22Rv1 (cell line): ENCODE measurements at regions not wholly inside any gene's neighbourhood (a gene's known extent, or its start where the extent isn't known, plus 50 kb on each side); places are given as distances from the start of the nearest gene placed in this dataset.

Experiments
- H3K27ac ChIP-seq: fragments of 450-650 bp; 2 replicates; pipeline ENCODE4 v1.5.1; 2017
- CTCF ChIP-seq: fragments of 450-650 bp; IDR thresholded peaks from 2 replicates; pipeline ENCODE4 v1.5.1; 2017; ENCODE audit warnings: mild to moderate bottlenecking
- ZFX ChIP-seq: fragments of 450-650 bp; IDR thresholded peaks from 2 replicates; pipeline ENCODE4 v1.6.1; 2017; ENCODE audit warnings: antibody characterized with exemption, borderline replicate concordance

DNA sequence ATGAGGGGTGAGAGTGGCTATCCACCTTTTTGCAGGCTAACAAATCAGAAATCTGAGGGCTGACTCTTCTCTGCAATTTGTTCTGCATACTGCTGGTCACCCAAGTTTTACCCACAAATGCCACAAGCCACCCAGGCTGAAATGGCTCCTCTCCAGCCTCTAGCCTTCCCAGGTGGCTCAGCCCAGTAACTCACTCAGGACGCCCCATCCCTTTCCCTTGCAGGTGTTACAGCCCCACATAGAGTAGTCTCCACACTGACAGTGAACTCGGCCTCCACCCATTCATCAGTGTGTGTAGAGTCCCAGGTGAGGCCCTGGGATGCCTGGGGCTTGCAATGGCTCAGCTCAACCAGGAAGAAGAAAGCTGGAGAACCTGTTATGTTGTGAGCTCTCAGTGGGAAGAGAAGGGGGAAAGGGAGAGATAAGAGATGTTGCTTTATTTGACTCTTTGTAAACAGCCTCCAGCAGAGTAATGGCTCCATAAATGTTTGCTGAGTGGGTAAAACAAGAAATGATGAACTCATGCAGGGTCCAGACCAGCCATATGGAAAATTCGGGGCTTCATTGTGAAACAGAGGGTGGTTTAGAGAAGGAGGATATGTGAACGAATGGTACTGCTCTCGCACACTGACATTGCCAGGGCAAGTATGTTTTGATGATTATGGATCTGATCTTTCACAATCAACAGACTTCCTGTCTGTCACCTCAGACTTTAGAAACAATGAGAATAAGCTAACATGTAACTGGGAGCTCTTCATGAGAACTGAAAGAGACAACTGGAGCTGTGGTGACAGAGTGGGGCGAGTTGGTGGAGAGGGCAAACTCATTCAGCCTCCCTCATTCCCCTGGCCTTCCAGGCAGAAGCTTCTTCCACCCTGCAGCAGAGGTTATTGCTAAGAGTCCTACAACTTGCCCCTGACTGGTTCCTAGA, 74.2 kb upstream of the RFC3 start:
- H3K27ac ChIP-seq = no peak overlapping the region
- TF ChIP-seq ZFX (no peak), CTCF (no peak)

DNA sequence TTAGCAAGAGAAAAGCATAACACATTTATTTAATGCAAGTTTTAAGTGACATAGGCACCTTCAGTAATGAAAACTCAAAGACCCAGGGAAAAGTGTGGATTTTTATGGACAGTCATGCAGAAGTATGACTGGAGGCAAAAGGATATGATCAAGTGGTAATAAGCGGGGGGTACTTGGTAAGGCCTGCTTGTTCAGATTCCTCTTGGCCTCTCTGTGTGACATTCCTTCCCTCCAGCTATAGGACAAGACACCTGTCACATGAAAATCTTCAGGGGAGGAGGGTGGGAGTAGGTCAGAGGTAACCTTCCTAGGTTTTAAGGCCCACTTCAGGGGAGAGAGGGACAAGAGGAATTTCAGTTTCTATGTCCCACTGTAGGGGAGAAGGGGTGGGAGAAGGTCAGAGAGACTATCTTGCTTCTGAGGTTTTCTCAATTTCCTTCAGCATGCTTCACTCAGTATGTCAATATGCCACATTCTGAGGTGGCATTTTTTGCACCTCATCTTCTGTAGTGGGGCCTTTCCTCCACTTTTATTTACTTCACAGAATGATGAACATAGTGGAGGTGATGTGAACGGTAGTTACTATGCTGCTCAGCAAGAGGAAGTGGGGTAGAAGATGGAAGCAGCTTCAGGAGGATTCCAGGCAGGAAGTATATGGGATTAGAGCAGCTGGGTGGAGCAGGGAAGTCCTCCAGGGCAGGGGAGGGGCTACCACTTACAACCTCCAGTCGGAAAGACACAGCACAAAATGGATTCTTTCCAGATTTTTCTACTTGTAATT, 73.2 kb upstream of the RFC3 start:
- H3K27ac ChIP-seq = peak overlapping the region; percentile 70
- TF ChIP-seq ZFX (no peak), CTCF (no peak)

DNA sequence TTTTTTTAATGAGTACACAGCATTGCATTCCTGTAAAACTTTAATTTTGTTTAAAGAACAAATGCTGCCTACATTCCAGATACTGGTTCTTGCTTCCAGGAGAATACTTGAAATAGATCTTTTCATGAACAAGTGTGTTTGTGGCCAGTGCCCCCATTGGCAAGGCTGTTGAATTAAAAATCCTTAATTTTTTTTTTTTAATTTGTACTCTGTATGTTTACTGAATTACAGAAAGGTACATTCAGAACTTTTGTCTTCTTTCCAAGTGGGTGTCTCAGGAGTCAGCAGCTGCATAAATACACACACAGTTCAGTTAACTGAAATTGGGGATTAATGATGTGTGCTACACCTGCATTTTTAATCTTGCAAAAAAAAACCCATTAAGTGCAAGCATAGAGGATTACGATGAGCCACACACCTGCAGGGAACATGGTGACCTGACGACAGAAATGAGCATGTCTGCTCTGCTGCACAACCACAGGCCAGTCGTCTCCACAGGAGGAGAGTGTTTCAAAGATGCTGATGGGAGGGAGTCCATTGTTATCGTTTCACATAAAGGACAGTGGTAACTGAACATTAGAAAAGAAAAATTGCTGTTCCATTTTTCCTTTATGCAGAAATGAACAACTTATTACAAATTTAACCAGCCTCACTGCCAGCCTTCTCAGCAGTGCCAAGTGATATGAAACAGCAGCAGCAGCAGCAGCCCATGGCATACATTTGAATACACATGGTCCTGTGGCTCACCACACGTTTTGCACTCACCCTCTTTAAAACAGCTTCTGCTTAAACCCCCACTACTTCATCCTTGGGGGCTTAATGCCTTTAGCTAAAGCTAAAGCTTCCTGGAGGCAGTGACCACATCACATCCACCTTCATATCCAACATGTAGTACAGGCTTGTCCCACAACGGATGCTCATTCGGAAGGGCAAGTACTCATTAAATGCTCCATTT, 72.3 kb upstream of the RFC3 start:
- peak overlapping the region; percentile 70 for H3K27ac ChIP-seq
- TF ChIP-seq CTCF = no peak
- no peak for TF ChIP-seq ZFX

GRCh38 chr13:33746867-33747266, 71.1 kb upstream of the RFC3 start:
- no peak for TF ChIP-seq ZFX
- TF ChIP-seq CTCF = no peak
- H3K27ac ChIP-seq = no peak overlapping the region

DNA sequence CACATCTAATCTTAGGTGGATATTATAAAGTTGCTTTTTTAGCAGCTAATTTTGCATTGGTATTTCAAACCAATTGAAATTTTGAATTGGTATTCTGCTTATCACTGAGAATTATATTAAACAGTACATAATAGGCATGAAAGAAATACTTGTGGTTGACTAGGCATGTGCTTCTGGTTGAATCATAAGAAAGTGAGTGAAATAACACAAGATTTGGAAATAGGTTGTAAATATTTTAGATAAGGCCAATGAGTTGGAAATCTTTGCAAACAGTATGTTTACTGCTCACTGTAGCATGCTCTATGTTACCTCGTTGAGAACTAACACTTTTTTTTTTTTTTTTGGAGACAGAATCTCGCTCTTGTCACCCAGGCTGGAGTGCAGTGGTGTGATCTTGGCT, 66.8 kb upstream of the RFC3 start:
- H3K27ac ChIP-seq = no peak overlapping the region
- no peak for TF ChIP-seq CTCF
- TF ChIP-seq ZFX = no peak

- H3K27ac ChIP-seq = no peak overlapping the region
- TF ChIP-seq ZFX (no peak), CTCF (no peak)
Measured at GRCh38 chr13:33752094-33752493, 65.9 kb upstream of the RFC3 start.
